D341Med (cell line): ENCODE measurements at regions not wholly inside any gene's neighbourhood (a gene's known extent, or its start where the extent isn't known, plus 50 kb on each side); places are given as distances from the start of the nearest gene placed in this dataset.

ENCODE experiments used
- DNase-seq: peaks from one replicate; pipeline ENCODE4 v3.0.0; 2012; ENCODE audit warnings: low spot score

DNA sequence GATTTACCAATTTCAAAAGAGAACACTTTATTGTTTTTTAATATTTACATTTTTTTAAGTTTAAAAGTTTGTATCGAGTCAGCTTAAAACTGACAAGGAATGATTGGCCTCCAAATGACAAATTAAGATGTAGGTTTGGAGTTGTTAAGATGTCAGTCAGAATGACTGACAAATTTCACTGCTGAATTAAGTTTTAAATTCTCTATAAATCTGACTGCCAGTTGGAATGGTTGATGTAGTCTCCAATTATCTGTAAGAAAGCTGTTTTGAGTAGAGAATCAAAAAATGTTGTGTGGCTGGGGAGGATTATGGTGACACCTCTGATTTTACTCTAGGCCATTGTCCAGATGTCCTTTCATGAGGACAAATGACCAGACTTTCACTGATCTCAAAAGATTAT, 165.3 kb upstream of the CDH20 start:
- no peak for DNase-seq

DNA sequence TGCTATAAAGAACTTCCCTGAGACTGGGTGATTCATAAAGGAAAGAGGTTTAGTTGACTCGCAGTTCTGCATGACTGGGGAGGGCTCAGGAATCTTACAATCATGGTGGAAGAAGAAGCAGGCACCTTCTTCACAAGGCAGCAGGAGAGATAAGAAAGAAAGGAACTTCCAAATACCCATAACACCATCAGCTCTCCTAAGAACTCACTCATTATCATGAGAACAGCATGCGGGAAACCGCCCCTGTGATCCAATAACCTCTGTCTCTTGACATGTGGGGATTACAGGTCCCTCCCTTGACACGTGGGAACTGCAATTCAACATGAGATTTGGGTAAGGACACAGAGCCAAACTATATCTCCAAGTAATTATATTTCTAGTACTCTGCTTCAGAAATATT, 163.8 kb upstream of the CDH20 start:
- no peak for DNase-seq

DNA sequence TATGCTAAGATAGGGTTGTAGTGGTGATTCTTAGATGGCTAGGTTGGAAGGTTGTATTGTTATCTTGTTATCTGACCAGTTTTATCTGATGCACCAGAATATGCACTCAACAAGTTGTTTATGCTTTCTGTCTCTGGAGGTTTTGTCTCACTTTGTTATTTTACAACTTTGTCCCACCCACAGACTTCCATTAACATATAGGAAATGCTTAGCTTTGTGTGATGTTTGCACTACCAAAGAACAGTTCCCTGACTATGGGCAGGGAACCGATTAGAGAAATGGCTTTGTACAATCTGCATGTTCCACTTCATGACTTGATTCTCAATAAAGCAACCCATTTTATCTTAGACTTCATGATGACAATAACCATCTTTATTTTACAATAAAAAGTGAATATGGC, 160.6 kb upstream of the CDH20 start:
- DNase-seq, result no peak

DNA sequence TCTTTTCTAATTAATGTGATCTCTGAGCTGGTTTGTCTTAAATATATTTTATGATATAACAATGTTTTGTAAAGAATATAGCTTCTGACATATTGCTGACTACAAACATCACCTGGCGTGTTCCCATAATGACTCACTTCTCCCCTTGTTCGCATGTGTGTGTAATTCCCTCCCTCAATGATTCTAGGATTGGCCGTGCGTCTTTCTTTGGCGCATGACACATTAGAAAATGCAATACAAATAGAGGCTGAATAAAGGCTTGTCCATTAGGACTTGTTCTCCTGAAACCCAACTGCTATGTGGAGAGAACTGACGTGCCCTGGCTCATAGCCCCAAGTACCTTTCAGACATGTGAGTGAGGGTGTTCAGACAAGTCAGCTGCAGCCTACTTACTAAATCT, 159.7 kb upstream of the CDH20 start:
- no peak for DNase-seq

DNA sequence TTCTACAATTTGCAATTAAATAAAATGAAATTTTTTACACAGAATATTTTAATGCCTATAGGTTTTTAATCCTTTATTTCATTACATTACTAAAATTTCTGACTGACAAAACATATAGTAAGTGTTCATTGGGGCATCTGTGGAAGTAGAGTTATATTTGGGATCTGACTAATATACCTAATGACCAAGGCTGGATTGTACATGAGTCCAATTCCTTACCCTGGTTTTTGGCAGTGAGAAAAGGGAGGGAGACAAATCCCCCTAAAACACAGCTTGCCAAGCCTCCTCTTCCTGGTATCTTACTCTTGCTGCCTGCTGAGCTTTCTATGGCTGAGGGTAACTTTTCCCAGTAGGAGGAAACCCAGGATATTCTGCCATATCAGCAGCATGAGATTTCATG, 149.4 kb upstream of the CDH20 start:
- DNase-seq, result no peak

DNA sequence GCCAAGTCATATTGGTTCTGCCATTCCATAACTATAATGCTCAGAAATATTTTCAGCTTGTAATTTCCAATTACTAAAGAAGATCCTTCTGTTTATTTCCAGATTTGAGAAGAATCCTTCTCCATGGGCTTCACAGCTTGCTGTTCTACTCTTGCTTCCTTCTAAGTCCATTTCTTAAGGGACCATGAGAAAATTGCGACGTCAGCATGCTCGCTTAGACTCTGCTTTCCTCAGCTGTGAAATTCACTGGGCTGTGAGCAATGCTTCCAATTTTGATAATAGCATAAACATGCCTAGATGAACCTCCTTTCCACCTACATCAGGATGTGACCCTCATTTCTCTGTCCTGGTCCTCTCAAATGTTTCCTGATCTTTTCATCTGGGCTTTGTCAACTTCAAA, 145.3 kb upstream of the CDH20 start:
- no peak for DNase-seq

DNA sequence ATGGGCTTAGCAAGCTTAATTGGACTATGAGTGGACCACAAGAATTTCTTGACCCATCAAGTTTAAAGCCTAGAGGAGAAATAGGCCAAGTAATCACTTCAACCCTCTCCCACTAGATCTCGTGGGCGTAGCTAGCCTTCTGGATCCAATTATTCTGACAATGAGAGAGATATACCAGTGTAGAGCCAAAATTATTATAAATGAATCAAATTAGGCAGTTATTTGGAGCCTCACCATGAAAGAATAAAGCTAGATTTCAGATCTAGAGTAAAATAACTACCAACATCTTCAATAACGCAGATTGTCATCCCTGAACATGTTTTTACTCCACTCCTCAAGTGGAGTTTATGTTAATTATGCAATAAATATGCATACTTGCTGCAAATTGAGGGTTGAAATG, 143.9 kb upstream of the CDH20 start:
- DNase-seq, result no peak

DNA sequence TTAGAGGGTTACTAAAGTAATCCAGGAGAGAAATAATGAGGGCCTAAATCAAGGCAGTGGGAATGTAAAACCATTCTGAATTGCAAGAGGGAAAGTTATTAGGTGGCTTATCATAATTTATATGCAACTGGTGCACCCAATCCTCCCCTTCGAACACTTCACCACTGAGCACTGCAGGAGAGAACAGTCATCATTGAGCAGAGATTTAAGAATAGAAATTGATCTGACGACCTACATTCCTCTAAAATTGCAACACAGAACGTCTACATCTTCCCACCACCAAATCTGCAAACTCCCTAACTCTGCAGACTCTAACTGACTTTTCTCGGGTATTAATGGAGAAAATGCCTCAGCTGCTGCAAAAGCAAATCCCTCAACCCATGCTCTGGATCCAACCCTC, 138.5 kb upstream of the CDH20 start:
- no peak for DNase-seq

DNA sequence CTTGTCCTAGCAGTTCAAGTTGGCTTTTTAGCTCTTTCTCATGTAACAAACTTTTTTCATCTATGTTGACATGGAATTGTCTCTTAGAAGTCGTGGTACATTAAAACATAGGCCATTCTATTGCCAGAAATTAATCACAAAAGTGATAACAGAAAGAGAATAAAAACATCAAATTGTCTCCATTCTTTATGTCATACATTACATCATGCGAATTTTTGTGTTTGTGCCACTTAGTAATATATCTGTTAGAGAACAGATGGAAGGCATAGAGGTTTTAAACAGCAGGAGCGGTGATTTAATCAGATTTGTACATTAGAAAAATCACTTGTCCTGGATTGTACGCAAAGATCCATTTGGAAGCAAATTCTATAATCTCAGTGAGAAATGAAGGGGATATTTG, 136.5 kb upstream of the CDH20 start:
- DNase-seq, result no peak

DNA sequence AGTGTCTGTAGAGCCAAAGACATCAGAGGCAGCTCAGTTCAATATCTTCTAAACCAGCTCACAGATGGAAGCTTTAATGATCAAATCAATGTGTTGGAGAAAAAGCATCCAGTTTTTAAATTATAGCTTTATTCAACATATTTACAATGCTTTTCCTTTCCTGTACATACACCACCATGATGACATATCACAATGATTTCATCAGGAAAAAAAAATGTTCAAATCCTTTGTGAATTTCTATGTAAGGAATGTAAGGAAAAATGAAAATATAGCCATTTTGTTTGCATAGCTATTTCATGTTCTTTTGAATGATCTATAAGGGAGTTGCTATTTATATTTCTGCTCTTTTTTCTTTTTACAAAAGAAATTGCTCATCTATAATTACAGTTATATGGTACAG, 134.7 kb upstream of the CDH20 start:
- DNase-seq, result no peak

DNA sequence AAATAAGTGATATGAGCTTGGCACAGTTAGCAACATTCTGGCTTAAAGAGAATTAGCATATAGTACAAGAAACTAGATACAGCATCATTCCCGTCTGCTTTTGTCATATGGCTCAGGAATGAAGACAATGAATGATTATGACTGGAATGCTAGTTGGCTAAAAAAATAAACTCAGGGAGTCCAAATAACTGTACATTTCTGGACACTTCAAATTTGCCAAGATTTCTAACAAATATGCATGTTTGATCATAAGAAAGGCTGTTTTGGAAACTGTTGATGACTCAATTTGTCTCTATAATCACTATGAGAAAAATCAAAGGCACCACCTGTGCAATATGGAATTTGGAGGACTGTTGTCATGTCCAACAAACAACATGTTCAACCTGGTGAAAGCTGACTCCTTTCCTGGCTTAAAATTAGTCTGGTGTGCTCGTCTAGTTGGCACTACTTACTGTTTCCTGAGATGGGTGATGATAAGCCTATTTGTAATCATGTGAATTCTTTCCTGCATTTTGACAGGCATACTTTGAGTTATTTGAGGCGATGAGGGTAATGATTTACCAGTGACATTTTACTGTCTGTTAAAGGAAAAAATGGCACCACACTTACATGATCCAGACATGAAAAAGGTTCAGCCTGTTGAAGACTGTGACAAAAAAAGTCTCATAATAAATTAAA, 133.9 kb upstream of the CDH20 start:
- no peak for DNase-seq

DNA sequence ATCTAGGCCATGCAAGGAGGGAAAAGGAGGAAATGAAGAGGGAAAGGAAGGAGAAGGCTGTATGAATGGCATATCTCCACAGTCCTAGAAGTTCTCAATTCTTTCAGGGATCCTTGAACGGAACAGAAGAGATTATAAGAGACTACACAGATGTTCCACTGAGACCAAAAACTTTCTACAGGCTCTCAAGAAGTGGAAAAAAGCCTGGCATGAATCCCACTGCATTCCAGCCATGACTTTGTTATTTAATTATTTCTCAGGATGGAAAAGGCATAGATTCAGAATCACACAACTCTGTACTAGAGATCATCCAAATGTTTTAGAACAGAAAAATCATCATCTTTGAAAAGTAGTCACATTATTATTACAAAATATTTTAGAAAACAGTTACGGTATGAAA, 131.7 kb upstream of the CDH20 start:
- no peak for DNase-seq

DNA sequence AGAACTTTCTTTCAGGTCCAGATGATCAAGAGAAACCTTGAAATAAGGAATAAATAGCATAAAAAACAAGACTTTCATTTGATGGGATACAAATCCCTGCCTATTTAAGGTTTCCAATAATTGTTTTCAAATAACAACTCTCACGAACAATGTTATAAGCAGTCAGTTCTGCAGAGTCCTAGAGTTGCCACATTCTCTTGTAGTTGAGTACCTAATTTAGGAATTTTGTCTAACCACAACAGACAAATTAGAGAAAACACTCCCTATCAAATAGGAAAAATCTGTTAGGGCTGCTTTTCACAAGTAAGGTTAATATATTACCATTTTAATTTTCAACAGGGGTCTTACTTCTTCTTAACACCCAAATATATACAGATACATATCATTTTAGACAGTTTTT, 130.1 kb upstream of the CDH20 start:
- no peak for DNase-seq

DNA sequence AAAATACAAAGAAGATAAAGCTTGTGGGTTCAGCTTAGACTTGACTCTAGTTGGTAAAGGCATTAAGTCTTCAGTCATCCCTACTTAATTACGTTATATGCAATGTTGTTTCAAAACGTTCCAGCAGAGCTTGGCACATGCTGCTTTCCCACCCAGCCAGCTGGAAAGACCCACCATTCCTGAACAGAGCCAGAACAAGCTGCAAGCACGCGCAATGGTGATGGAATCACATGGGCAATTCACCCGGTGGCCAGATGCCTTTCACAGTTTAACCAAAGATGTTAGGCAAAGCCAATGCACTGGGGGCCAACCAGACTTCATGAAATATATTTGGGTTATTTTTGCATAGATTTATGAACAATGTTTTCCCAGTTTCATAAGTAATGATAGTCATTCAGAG, 123.4 kb upstream of the CDH20 start:
- no peak for DNase-seq

DNA sequence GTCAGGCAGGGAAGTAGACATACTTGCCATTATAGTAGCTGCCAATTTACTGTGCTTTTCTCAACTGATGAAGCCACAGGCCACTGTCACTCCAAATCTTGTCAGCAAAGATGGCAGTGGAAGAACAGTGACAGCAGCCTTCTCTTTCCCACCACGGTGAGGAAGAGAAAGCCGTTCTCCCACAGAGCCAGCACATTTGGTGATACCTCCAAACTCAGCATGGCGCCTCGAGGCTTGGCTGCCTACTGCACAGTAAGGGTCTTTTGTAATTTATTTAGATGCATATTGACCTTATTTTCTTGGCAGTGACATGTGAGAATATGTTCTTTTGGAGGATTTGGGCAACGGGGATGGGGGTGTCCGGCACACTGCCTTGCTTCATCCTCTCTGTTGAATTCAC, 117.2 kb upstream of the CDH20 start:
- DNase-seq, result no peak

DNA sequence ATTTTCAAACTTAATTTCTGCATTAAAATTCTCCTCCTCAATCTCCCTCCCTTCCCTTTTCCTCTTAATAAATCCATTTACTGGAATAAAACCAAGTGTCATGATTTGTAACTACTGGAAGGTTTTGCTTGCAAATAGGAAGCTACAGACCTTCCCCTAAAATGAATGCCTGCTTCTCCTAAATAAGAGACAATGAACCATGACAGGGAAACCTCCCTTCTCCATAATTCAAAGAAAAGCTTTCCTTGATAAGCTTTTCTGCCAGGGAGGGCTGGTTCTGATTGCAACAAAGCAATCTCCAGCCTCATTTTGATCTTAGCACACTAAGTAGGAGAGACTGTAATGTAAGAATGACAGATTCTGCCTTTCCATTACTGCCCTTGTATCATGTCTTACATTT, 111.0 kb upstream of the CDH20 start:
- DNase-seq, result no peak

DNA sequence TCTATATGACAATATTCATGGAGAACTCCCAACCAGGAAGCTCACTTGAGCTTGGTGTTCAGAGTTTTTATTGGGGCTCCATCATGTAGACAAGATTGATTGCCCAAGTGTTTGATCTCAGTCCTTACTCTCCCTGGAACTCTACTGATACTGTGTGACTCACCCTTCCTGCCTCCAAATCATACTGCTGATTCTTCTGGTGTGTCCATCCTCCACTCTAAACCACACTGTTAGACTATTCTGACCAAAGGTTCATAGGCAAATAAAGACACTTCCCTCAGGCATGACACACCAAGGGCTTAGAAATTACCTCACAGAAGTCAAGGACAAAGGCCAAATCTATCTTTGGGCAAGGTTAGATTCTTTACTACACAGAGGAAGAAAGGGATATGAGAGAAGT, 107.9 kb upstream of the CDH20 start:
- DNase-seq, result no peak

DNA sequence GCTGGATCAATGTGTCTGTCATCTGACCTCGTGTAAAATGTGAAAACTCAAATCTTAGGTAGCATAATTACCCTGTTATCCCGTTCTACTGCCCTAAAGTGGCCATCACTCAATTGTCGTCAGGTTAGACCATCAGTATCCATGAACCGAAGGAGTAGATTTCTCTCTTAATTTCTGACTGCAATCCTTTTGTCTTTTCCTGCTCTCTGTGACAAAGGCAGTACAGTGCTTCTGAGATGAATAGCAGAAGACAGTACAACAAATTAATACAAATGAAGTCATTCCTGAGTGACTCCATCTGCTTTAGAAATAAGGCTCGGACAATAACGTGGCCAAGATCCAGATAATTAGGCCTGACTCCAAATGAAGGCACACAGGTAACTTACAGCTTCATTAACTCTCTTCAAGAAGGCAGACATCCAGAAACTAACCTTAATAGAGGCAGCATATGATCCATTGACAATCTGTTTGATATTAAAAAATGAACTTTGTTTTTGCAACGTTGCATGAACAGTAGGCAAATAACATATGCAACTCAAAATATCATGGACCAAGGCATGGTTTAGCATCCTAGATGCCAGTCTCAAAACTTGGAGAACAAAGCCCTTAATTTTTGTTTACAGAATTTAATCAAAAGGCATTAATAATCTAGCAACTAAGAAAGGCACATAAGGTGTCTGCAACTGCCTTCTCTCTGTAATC, 96.7 kb upstream of the CDH20 start:
- no peak for DNase-seq

DNA sequence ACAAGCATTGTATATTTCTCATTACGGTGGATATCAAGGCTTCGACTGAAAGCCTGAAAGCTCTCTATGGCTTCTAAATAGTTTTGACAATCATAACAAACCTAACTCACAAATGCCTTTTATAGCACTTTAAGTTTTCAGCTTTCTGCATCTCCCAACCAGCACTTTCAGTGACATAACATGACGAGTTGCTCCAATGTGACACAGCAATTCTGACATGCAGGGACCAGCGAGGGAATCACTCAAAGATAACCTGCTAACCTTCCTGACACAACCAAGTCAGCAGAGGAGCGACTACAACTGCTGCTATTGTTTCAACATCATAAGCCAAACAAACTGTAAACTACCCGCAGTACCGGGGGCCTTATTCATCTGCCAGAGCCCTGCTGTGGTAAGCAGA, 95.7 kb upstream of the CDH20 start:
- DNase-seq, result no peak

DNA sequence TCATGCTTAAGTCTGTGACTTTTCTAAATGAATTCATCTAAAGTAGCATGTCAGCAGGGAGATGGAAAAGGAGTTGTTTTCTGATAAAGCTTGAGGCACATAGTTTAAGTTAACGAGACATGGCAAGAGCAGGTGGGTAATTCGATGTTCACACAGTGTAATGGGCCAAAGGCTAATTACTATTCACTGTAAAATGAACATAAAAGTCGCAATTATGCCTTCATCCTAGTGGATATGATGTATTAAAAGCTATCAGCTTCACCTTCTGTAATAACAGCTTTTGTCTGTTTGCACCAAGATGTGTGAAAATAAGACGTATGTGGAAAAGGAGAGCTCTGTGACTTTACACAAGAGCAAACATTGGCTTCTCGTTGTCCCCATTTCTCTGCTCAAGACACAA, 94.2 kb upstream of the CDH20 start:
- no peak for DNase-seq

DNA sequence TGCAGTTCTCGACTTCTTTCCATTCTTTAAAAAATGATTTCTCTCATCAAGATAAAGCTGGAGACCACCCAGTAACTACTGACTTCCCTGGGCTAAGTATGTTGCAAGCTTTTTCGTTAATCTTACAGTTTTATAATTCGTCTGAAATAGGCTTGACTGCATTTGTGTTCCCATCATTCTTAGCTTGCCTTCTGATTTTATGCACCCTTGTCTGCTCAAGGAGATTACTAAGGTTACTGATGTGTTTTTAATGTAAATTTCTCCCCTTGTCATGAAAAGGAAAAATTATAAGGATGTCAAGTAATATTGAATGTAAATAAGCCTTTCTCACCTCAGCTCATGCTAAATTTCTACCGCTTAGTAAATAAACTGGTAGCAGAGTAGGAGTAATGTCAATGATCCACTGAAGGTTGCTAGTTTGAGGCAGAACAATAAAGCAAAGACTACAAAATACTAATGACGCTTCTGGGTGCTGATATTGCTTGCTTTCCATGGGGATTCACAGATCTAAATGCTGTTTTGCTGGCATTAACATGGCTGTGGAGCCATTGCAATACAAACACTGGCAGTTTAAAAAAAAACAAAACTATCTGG, 91.9 kb upstream of the CDH20 start:
- no peak for DNase-seq

DNA sequence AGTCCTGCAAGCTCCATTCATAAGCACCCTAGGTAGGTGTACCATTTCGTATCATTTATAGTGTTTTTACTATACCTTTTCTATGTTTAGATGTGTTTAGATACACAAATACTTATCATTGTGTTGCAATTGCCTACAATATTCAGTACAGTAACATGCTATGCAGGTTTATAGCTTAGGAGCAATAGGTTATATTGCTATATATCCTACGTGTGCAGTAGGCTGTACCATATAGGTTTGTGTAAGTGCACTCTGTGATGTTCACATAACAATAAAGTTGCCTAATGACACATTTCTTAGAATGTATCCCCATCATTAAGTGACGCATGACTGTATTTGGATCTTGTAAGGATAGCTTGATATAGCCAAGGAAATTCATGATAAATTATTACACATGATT, 88.6 kb upstream of the CDH20 start:
- DNase-seq, result no peak

DNA sequence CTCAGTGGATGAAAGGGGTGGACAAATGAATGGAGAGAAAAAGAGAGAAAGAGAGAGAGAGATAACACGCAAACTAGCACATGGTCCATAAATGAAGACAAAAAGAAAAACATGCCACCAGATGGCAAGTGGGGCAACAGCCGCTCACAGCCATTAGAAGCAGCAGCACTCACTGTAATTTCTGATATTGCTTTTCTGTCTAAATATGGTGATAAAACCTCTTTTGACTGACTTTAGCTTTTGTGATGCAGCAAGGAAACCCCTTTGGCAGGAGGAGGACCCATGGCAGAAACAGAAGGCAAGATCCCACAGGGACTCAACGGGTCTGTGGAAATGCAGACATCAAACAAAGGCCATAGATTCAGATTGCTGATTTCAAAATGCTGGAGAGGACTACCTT, 88.0 kb upstream of the CDH20 start:
- DNase-seq, result no peak

DNA sequence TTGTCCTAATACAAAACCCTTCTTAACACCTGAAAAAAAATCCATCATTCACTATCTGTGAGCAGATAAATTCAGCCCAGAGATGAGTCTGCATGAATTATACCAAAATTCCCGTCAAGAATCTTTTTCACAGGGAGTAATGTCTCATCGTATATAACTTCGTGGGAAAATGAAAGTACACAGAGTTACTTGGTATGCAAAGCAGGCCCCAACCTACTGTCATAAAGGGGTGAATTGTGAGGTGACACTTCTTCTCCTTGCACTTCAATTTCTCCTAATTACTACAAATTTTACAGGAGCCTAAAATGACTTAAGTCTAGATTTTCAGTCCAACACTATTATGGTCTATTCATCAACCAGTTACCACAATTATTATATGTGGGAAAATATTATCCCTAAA, 84.6 kb upstream of the CDH20 start:
- no peak for DNase-seq
